Liver (tissue), 8 donors: ENCODE measurements at regions not wholly inside any gene's neighbourhood (a gene's known extent, or its start where the extent isn't known, plus 50 kb on each side); places are given as distances from the start of the nearest gene placed in this dataset.

Experiments
- DNase-seq: peaks from one replicate; pipeline ENCODE4 v3.0.0-alpha.2; 2017; ENCODE audit warnings: low spot score
- H3K27ac ChIP-seq, 2 donors: one replicate each; pipeline ENCODE4 v1.7.0; 2013; ENCODE audit warnings: inconsistent platforms in 2 of 2, low read length in 2 of 2, control low read depth in 1 of 2, low read depth in 1 of 2, mild to moderate bottlenecking in 1 of 2
- H3K27me3 ChIP-seq, 4 donors: one replicate each; pipeline versions ENCODE4 v1.6.1 to v1.7.0; 2013; ENCODE audit warnings: low read length in 3 of 4, inconsistent platforms in 1 of 4, mild to moderate bottlenecking in 1 of 4, moderate library complexity in 1 of 4; ENCODE audit not compliant: control insufficient read depth in 4 of 4, insufficient read depth in 4 of 4
- H3K36me3 ChIP-seq, 4 donors: one replicate each; pipeline versions ENCODE4 v1.6.1 to v1.7.0; 2013; ENCODE audit warnings: low read length in 3 of 4, mild to moderate bottlenecking in 3 of 4, low read depth in 1 of 4, moderate library complexity in 1 of 4; ENCODE audit not compliant: control insufficient read depth in 4 of 4, insufficient read depth in 3 of 4
- H3K4me1 ChIP-seq, 4 donors: one replicate each; pipeline versions ENCODE4 v1.6.1 to v1.7.0; 2013; ENCODE audit warnings: low read length in 3 of 4, mild to moderate bottlenecking in 3 of 4, moderate library complexity in 1 of 4; ENCODE audit not compliant: control insufficient read depth in 4 of 4, insufficient read depth in 4 of 4
- H3K4me3 ChIP-seq, 3 donors: one replicate each; pipeline versions ENCODE4 v1.6.1 to v1.7.0; 2013; ENCODE audit warnings: low read length in 3 of 3, control low read depth in 1 of 3, low read depth in 1 of 3, mild to moderate bottlenecking in 1 of 3
- H3K9ac ChIP-seq, 2 donors: one replicate each; pipeline ENCODE4 v1.7.0; 2013; ENCODE audit warnings: low read length in 2 of 2, mild to moderate bottlenecking in 2 of 2, moderate library complexity in 2 of 2, control low read depth in 1 of 2, low read depth in 1 of 2
- H3K9me3 ChIP-seq, 4 donors: one replicate each; pipeline versions ENCODE4 v1.6.1 to v1.7.0; 2013; ENCODE audit warnings: low read length in 3 of 4; ENCODE audit not compliant: control insufficient read depth in 4 of 4
- CTCF ChIP-seq: fragments of 150-350 bp; IDR thresholded peaks from 2 replicates; pipeline ENCODE4 v1.5.1; 2017; ENCODE audit warnings: improper control_type of control experiment, low read depth, low read length; ENCODE audit not compliant: missing input control
- EGR1 ChIP-seq, 2 donors: IDR thresholded peaks; 2 replicates each; pipeline ENCODE4 v1.6.1; 2016 to 2018; ENCODE audit warnings: antibody characterized with exemption in 2 of 2, low read depth in 2 of 2
- FOXA1 ChIP-seq: IDR thresholded peaks from 2 replicates; pipeline ENCODE4 v1.6.1; 2016; ENCODE audit warnings: antibody characterized with exemption
- FOXA2 ChIP-seq: IDR thresholded peaks from 2 replicates; pipeline ENCODE4 v1.6.1; 2016; ENCODE audit warnings: antibody characterized with exemption
- GABPA ChIP-seq, 2 donors: IDR thresholded peaks in 1 of 2; conservative IDR thresholded peaks in 1 of 2; 2 replicates each; pipeline ENCODE4 v1.6.1; 2016; ENCODE audit warnings: antibody characterized with exemption in 2 of 2, mild to moderate bottlenecking in 1 of 2, moderate library complexity in 1 of 2
- HNF4A ChIP-seq, 2 donors: conservative IDR thresholded peaks; 2 replicates each; pipeline ENCODE4 v1.6.1; 2016; ENCODE audit warnings: antibody characterized with exemption in 2 of 2, mild to moderate bottlenecking in 2 of 2
- HNF4G ChIP-seq: IDR thresholded peaks from 2 replicates; pipeline ENCODE4 v1.6.1; 2016; ENCODE audit warnings: antibody characterized with exemption
- JUND ChIP-seq, 2 donors: IDR thresholded peaks; 2 replicates each; pipeline ENCODE4 v1.6.1; 2016; ENCODE audit warnings: antibody characterized with exemption in 2 of 2
- NR2F2 ChIP-seq: IDR thresholded peaks from 2 replicates; pipeline ENCODE4 v1.6.1; 2016; ENCODE audit warnings: antibody characterized with exemption
- RAD21 ChIP-seq, 2 donors: IDR thresholded peaks; 2 replicates each; pipeline ENCODE4 v1.6.1; 2016; ENCODE audit warnings: antibody characterized with exemption in 2 of 2, mild to moderate bottlenecking in 2 of 2
- RXRA ChIP-seq, 2 donors: IDR thresholded peaks; 2 replicates each; pipeline ENCODE4 v1.6.1; 2017 to 2018; ENCODE audit warnings: antibody characterized with exemption in 2 of 2, mild to moderate bottlenecking in 1 of 2
- SP1 ChIP-seq: IDR thresholded peaks from 2 replicates; pipeline ENCODE4 v1.6.1; 2018; ENCODE audit warnings: antibody characterized with exemption, mild to moderate bottlenecking
- TAF1 ChIP-seq: conservative IDR thresholded peaks from 2 replicates; pipeline ENCODE4 v1.6.1; 2016; ENCODE audit warnings: antibody characterized with exemption, mild to moderate bottlenecking
- YY1 ChIP-seq: IDR thresholded peaks from 2 replicates; pipeline ENCODE4 v1.6.1; 2016; ENCODE audit warnings: antibody characterized with exemption, mild to moderate bottlenecking
- WGBS: extraction: QIAGEN DNeasy Blood & Tissue Kit; methylation state at CpG from one replicate; pipeline ENCODE4 v1.1.7; 2013; 5-methylcytosine and 5-hydroxymethylcytosine counted together
- TF ChIP-seq, protein P1 (sequence below): IDR thresholded peaks from 2 replicates; pipeline ENCODE4 v1.6.1; 2016; ENCODE audit warnings: antibody characterized with exemption
- TF ChIP-seq, protein P2 (sequence below): IDR thresholded peaks from 2 replicates; pipeline ENCODE4 v1.6.1; 2016; ENCODE audit warnings: antibody characterized with exemption
- TF ChIP-seq, protein P3 (sequence below): IDR thresholded peaks from 2 replicates; pipeline ENCODE4 v1.6.1; 2016; ENCODE audit warnings: antibody characterized with exemption, mild to moderate bottlenecking
- TF ChIP-seq, protein P4 (sequence below): IDR thresholded peaks from 2 replicates; pipeline ENCODE4 v1.6.1; 2016; ENCODE audit warnings: antibody characterized with exemption
- donor health status: healthy.
- donor health status: healthy.
- donor health status: healthy.
- donor health status: healthy.
- donor health status: healthy.

- Histone ChIP-seq H3K9ac (no peak overlapping the region), H3K4me3 (no peak overlapping the region), H3K9me3 (no peaks in the 10 kb centered on the region), H3K27me3 (peaks cover 0 to 3% (median 0%) of the 10 kb centered on the region in 4 donors), H3K36me3 (no peaks in the 10 kb centered on the region), H3K4me1 (no peaks in the 10 kb centered on the region), H3K27ac (no peak overlapping the region)
- WGBS: 79% methylated on average over 6 of the region's 6 CpGs
- DNase-seq: no peak
- TF ChIP-seq HNF4G (no peak), JUND (IDR thresholded peaks at IDR 0.05) (no peak), TAF1 (no peak), FOXA2 (no peak), HNF4A (conservative IDR thresholded peaks at IDR 0.05) (no peak), CTCF (no peak), EGR1 (IDR thresholded peaks at IDR 0.05; ENCODE audit: low read depth in 2 of 2) (no peak), RXRA (IDR thresholded peaks at IDR 0.05) (no peak), FOXA1 (no peak), YY1 (no peak), GABPA (IDR thresholded peaks at IDR 0.05 in 1 of 2, conservative IDR thresholded peaks at IDR 0.05 in 1 of 2) (no peak), SP1 (no peak), NR2F2 (no peak), RAD21 (IDR thresholded peaks at IDR 0.05) (no peak)
- TF ChIP-seq, protein P1, sequence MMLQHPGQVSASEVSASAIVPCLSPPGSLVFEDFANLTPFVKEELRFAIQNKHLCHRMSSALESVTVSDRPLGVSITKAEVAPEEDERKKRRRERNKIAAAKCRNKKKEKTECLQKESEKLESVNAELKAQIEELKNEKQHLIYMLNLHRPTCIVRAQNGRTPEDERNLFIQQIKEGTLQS: no peak
- TF ChIP-seq, protein P2, sequence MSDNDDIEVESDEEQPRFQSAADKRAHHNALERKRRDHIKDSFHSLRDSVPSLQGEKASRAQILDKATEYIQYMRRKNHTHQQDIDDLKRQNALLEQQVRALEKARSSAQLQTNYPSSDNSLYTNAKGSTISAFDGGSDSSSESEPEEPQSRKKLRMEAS: no peak
- TF ChIP-seq, protein P3, sequence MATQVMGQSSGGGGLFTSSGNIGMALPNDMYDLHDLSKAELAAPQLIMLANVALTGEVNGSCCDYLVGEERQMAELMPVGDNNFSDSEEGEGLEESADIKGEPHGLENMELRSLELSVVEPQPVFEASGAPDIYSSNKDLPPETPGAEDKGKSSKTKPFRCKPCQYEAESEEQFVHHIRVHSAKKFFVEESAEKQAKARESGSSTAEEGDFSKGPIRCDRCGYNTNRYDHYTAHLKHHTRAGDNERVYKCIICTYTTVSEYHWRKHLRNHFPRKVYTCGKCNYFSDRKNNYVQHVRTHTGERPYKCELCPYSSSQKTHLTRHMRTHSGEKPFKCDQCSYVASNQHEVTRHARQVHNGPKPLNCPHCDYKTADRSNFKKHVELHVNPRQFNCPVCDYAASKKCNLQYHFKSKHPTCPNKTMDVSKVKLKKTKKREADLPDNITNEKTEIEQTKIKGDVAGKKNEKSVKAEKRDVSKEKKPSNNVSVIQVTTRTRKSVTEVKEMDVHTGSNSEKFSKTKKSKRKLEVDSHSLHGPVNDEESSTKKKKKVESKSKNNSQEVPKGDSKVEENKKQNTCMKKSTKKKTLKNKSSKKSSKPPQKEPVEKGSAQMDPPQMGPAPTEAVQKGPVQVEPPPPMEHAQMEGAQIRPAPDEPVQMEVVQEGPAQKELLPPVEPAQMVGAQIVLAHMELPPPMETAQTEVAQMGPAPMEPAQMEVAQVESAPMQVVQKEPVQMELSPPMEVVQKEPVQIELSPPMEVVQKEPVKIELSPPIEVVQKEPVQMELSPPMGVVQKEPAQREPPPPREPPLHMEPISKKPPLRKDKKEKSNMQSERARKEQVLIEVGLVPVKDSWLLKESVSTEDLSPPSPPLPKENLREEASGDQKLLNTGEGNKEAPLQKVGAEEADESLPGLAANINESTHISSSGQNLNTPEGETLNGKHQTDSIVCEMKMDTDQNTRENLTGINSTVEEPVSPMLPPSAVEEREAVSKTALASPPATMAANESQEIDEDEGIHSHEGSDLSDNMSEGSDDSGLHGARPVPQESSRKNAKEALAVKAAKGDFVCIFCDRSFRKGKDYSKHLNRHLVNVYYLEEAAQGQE: no peak
- TF ChIP-seq, protein P4, sequence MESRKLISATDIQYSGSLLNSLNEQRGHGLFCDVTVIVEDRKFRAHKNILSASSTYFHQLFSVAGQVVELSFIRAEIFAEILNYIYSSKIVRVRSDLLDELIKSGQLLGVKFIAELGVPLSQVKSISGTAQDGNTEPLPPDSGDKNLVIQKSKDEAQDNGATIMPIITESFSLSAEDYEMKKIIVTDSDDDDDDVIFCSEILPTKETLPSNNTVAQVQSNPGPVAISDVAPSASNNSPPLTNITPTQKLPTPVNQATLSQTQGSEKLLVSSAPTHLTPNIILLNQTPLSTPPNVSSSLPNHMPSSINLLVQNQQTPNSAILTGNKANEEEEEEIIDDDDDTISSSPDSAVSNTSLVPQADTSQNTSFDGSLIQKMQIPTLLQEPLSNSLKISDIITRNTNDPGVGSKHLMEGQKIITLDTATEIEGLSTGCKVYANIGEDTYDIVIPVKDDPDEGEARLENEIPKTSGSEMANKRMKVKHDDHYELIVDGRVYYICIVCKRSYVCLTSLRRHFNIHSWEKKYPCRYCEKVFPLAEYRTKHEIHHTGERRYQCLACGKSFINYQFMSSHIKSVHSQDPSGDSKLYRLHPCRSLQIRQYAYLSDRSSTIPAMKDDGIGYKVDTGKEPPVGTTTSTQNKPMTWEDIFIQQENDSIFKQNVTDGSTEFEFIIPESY: no peak
Observed at GRCh38 chr11:134878785-134879184, 466.7 kb upstream of the B3GAT1 start.

DNA sequence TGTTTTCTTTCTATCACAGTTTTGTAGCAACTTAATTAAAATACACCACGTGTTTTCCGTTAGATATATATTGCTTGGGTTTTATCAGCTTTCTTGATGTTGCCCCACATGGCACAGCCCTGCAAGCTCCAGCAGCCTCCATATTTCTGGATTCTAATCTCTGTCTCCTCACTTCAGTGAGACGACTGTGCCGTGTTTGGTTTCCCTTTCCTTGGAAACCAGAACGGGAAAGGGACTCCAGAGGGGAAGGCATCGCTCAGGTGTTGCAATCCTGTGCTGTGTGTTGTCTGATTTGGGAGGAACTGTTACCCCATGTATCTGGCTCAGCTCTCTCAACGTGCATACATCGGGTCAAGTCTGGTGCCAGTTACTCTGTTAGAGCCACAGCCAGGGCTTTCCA lies 464.2 kb upstream of the B3GAT1 start:
- no peak for DNase-seq
- Histone ChIP-seq H3K27me3 (no peaks in the 10 kb centered on the region), H3K4me3 (no peak overlapping the region), H3K27ac (no peak overlapping the region), H3K9me3 (no peaks in the 10 kb centered on the region), H3K36me3 (no peaks in the 10 kb centered on the region), H3K9ac (no peak overlapping the region), H3K4me1 (no peaks in the 10 kb centered on the region)
- WGBS: 54% methylated on average over 8 of the region's 8 CpGs
- TF ChIP-seq NR2F2: no peak
- TF ChIP-seq EGR1 (IDR thresholded peaks at IDR 0.05; ENCODE audit: low read depth in 2 of 2): no peak
- TF ChIP-seq RXRA (IDR thresholded peaks at IDR 0.05): no peak
- TF ChIP-seq, protein P2: no peak
- TF ChIP-seq RAD21 (IDR thresholded peaks at IDR 0.05): no peak
- TF ChIP-seq, protein P4: no peak
- TF ChIP-seq HNF4A (conservative IDR thresholded peaks at IDR 0.05): no peak
- TF ChIP-seq TAF1: no peak
- TF ChIP-seq GABPA (IDR thresholded peaks at IDR 0.05 in 1 of 2, conservative IDR thresholded peaks at IDR 0.05 in 1 of 2): no peak
- no peak for TF ChIP-seq JUND (IDR thresholded peaks at IDR 0.05)
- no peak for TF ChIP-seq CTCF
- TF ChIP-seq, protein P1: no peak
- TF ChIP-seq SP1: no peak
- no peak for TF ChIP-seq FOXA2
- no peak for TF ChIP-seq FOXA1
